Upper lobe of left lung (tissue), 6 donors: ENCODE measurements at regions not wholly inside any gene's neighbourhood (a gene's known extent, or its start where the extent isn't known, plus 50 kb on each side); places are given as distances from the start of the nearest gene placed in this dataset.

Source experiments
- ATAC-seq, 2 donors: fragments of 200-7000 bp; cut with Tn5 transposase; one replicate each; pipeline ENCODE4 v1.9.1; 2022; ENCODE audit warnings: mild to moderate bottlenecking in 2 of 2, moderate library complexity in 2 of 2; ENCODE audit not compliant: low FRiP score in 2 of 2
- DNase-seq, 2 donors: peaks; one replicate each; pipeline ENCODE4 v3.0.0-alpha.2; 2019 to 2020
- H3K27ac ChIP-seq, 4 donors: fragments of 200-600 bp; sonication (generic); one replicate each; pipeline ENCODE4 v1.5.1; 2016 to 2019
- H3K27me3 ChIP-seq, 4 donors: fragments of 200-600 bp; sonication (generic); one replicate each; pipeline ENCODE4 v1.5.1; 2017 to 2019
- H3K36me3 ChIP-seq, 4 donors: fragments of 200-600 bp; sonication (generic); one replicate each; pipeline ENCODE4 v1.5.1; 2016 to 2019
- H3K4me1 ChIP-seq, 4 donors: fragments of 200-600 bp; sonication (generic); one replicate each; pipeline ENCODE4 v1.5.1; 2018 to 2019
- H3K4me3 ChIP-seq, 4 donors: fragments of 200-600 bp; sonication (generic); one replicate each; pipeline ENCODE4 v1.5.1; 2017 to 2019; ENCODE audit warnings: mild to moderate bottlenecking in 2 of 4, moderate library complexity in 1 of 4
- H3K9me3 ChIP-seq, 4 donors: fragments of 200-600 bp; sonication (generic); one replicate each; pipeline ENCODE4 v1.5.1; 2018 to 2019
- EP300 ChIP-seq, 4 donors: sonication (generic); formaldehyde crosslinking; IDR thresholded peaks; one replicate each; pipeline ENCODE4 v1.5.1; 2017; ENCODE audit warnings: antibody characterized with exemption in 4 of 4, control low read depth in 2 of 4
- POLR2A ChIP-seq, 4 donors: fragments of 450-650 bp; IDR thresholded peaks; one replicate each; pipeline ENCODE4 v1.5.1; 2016 to 2017; ENCODE audit warnings: antibody characterized with exemption in 4 of 4, mild to moderate bottlenecking in 2 of 4
- POLR2AphosphoS5 ChIP-seq, 2 donors: sonication (generic); formaldehyde crosslinking; IDR thresholded peaks; one replicate each; pipeline ENCODE4 v1.5.1; 2017; ENCODE audit warnings: antibody characterized with exemption in 2 of 2
- WGBS, 2 donors: methylation state at CpG; one replicate each; pipeline ENCODE4 v1.1.5; 2017 to 2018; 5-methylcytosine and 5-hydroxymethylcytosine counted together
- TF ChIP-seq, protein P1 (sequence below), 6 experiments: fragments of 450-650 bp in 4 of 6; fragments of 200-600 bp in 2 of 6; sonication (generic) in 2 of 6; IDR thresholded peaks; one replicate each; pipeline ENCODE4 v1.5.1; 2016 to 2019; ENCODE audit warnings: antibody characterized with exemption in 6 of 6
- donor health status: DM: no; HTN: no; CAD: no; lungs with moderate emphysema.
- donor health status: DM: no; HTN: yes; CAD: no; lungs with severe emphysema.

GRCh38 chr2:16225545-16225944 lies 285.2 kb downstream of the MYCN start:
- Histone ChIP-seq H3K27me3 (no peaks in the 10 kb centered on the region), H3K27ac (no peak overlapping the region), H3K9me3 (no peaks in the 10 kb centered on the region), H3K36me3 (no peaks in the 10 kb centered on the region), H3K4me3 (no peak overlapping the region), H3K4me1 (no peaks in the 10 kb centered on the region)
- ATAC-seq (no peak), DNase-seq (peak in 1 of 2 donors; percentile 5)
- TF ChIP-seq POLR2AphosphoS5 (IDR thresholded peaks at IDR 0.05) (no peak), EP300 (IDR thresholded peaks at IDR 0.05) (no peak), POLR2A (IDR thresholded peaks at IDR 0.05) (no peak)
- TF ChIP-seq, protein P1, sequence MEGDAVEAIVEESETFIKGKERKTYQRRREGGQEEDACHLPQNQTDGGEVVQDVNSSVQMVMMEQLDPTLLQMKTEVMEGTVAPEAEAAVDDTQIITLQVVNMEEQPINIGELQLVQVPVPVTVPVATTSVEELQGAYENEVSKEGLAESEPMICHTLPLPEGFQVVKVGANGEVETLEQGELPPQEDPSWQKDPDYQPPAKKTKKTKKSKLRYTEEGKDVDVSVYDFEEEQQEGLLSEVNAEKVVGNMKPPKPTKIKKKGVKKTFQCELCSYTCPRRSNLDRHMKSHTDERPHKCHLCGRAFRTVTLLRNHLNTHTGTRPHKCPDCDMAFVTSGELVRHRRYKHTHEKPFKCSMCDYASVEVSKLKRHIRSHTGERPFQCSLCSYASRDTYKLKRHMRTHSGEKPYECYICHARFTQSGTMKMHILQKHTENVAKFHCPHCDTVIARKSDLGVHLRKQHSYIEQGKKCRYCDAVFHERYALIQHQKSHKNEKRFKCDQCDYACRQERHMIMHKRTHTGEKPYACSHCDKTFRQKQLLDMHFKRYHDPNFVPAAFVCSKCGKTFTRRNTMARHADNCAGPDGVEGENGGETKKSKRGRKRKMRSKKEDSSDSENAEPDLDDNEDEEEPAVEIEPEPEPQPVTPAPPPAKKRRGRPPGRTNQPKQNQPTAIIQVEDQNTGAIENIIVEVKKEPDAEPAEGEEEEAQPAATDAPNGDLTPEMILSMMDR (IDR thresholded peaks at IDR 0.05) = no peak
- 88 to 100% methylated on average over 4 of the region's 4 CpGs for WGBS, 2 donors

GRCh38 chr2:16225071-16225470 lies 284.7 kb downstream of the MYCN start:
- Histone ChIP-seq H3K27ac (no peak overlapping the region), H3K36me3 (no peaks in the 10 kb centered on the region), H3K9me3 (no peaks in the 10 kb centered on the region), H3K27me3 (no peaks in the 10 kb centered on the region), H3K4me3 (no peak overlapping the region), H3K4me1 (no peaks in the 10 kb centered on the region)
- DNase-seq = peak in 1 of 2 donors; percentile 2
- WGBS, 2 donors = 75 to 76% methylated on average over 3 to 5 of the region's 6 CpGs
- no peak for ATAC-seq
- TF ChIP-seq POLR2AphosphoS5 (IDR thresholded peaks at IDR 0.05) = no peak
- TF ChIP-seq POLR2A (IDR thresholded peaks at IDR 0.05) = no peak
- no peak for TF ChIP-seq EP300 (IDR thresholded peaks at IDR 0.05)
- TF ChIP-seq, protein P1 (IDR thresholded peaks at IDR 0.05) = no peak

DNA sequence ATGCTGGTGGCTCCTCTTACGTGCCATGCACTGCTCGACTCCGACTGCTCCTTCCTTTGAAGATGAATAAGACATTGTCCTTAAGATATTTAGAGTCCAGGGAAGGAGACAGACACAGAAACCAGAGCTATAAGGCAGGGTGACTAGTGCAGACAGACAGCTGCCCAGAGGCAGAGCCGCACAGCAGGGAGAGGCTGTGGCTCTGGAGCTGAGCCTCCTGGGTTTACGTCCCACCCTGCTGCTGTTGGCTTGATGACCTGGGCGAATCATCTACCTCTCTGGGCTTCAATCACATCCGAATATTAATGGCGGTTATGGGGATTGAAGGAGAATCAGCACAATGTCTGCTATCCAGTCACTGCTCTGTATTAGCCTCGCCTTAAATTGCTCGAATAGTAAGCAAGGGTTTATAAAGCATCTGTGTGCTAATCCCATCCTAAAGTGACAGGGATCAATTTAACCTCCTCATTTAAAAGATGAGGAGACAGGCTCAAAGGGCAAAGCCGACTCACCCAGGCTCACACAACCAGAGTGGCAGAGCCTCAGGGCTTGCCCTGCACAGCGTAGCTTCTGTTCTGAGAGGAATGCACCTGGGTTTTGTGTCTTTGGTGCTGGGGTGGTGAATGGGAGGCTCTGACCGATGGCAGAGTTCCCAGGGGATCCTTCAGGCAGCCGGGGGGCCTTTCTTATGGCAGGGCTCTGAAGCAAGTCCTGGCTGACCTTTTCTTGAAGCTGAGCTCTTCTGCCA lies 284.1 kb downstream of the MYCN start:
- Histone ChIP-seq H3K4me3 (no peak overlapping the region), H3K36me3 (no peaks in the 10 kb centered on the region), H3K27me3 (no peaks in the 10 kb centered on the region), H3K27ac (no peak overlapping the region), H3K4me1 (no peaks in the 10 kb centered on the region), H3K9me3 (no peaks in the 10 kb centered on the region)
- WGBS, 2 donors = 82 to 89% methylated on average over 9 to 13 of the region's 14 CpGs
- TF ChIP-seq POLR2A (IDR thresholded peaks at IDR 0.05) = no peak
- no peak for TF ChIP-seq POLR2AphosphoS5 (IDR thresholded peaks at IDR 0.05)
- TF ChIP-seq, protein P1 (IDR thresholded peaks at IDR 0.05) = no peak
- TF ChIP-seq EP300 (IDR thresholded peaks at IDR 0.05) = no peak
- peak in 1 of 2 donors; percentile 12 for DNase-seq
- no peak for ATAC-seq

DNA sequence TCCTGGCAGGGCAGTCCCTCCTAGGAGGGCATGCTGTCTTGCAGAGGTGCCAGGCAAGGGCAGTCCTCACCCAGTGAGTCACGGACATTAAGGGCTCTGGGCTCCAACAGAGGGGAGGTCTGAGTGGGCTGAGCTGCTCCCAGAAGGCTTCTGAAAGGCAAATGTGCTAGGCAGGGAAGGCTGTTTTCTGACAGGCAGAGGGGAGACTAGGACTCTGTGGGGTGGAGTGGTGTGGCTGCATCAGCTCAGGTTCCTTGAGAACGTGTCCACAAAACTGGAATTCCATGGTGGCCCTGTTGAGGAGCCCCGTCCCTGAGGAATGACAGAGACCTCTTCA lies 283.5 kb downstream of the MYCN start:
- ATAC-seq (no peak), DNase-seq (peak in 1 of 2 donors; percentile 6)
- H3K9me3 ChIP-seq = no peaks in the 10 kb centered on the region
- TF ChIP-seq, protein P1 (IDR thresholded peaks at IDR 0.05) = no peak
- TF ChIP-seq POLR2A (IDR thresholded peaks at IDR 0.05) = no peak
- no peak for TF ChIP-seq POLR2AphosphoS5 (IDR thresholded peaks at IDR 0.05)
- TF ChIP-seq EP300 (IDR thresholded peaks at IDR 0.05) = no peak
- 61 to 78% methylated on average over 3 of the region's 3 CpGs for WGBS, 2 donors
- no peak overlapping the region for H3K27ac ChIP-seq
- H3K36me3 ChIP-seq = no peaks in the 10 kb centered on the region
- no peaks in the 10 kb centered on the region for H3K27me3 ChIP-seq
- H3K4me1 ChIP-seq = no peaks in the 10 kb centered on the region
- H3K4me3 ChIP-seq = no peak overlapping the region
